HepG2 (cell line): ENCODE measurements at regions not wholly inside any gene's neighbourhood (a gene's known extent, or its start where the extent isn't known, plus 50 kb on each side); places are given as distances from the start of the nearest gene placed in this dataset.

Experiments
- KDM1A ChIP-seq: IDR thresholded peaks from 2 replicates; pipeline ENCODE4 v1.6.1; 2016; ENCODE audit warnings: missing compliant biosample characterization
- POLR2A ChIP-seq, 2 experiments: IDR thresholded peaks; 2 replicates each; pipeline ENCODE4 v1.6.1; 2011; ENCODE audit warnings: low read depth in 2 of 2, low read length in 2 of 2, mild to moderate bottlenecking in 1 of 2, moderate library complexity in 1 of 2; ENCODE audit not compliant: insufficient read depth in 1 of 2
- ZFP36 ChIP-seq: fragments of 150-350 bp; IDR thresholded peaks from 2 replicates; pipeline ENCODE4 v1.6.1; 2018; ENCODE audit warnings: borderline replicate concordance, low read length, low read depth; ENCODE audit not compliant: partially characterized antibody
- ZFX ChIP-seq: sonication (generic); formaldehyde crosslinking; IDR thresholded peaks from 2 replicates; pipeline ENCODE4 v1.4.0; 2020; ENCODE audit warnings: mild to moderate bottlenecking, low read depth, missing genetic modification reagents, moderate library complexity
- ZNF136 ChIP-seq: sonication (generic); formaldehyde crosslinking; IDR thresholded peaks from 2 replicates; pipeline ENCODE4 v1.8.1; 2022; ENCODE audit warnings: low read depth, mild to moderate bottlenecking, moderate library complexity, missing genetic modification reagents
- ZNF24 ChIP-seq: fragments of 450-650 bp; IDR thresholded peaks from 2 replicates; pipeline ENCODE4 v1.6.1; 2017; ENCODE audit warnings: antibody characterized with exemption, mild to moderate bottlenecking
- TF ChIP-seq, protein P1 (sequence below): sonication (generic); formaldehyde crosslinking; conservative IDR thresholded peaks from 2 replicates; pipeline ENCODE4 v1.4.0; 2020; ENCODE audit warnings: missing genetic modification reagents
- TF ChIP-seq, protein P2 (sequence below): IDR thresholded peaks from 2 replicates; pipeline ENCODE4 v1.6.1; 2016; ENCODE audit warnings: control low read depth

DNA sequence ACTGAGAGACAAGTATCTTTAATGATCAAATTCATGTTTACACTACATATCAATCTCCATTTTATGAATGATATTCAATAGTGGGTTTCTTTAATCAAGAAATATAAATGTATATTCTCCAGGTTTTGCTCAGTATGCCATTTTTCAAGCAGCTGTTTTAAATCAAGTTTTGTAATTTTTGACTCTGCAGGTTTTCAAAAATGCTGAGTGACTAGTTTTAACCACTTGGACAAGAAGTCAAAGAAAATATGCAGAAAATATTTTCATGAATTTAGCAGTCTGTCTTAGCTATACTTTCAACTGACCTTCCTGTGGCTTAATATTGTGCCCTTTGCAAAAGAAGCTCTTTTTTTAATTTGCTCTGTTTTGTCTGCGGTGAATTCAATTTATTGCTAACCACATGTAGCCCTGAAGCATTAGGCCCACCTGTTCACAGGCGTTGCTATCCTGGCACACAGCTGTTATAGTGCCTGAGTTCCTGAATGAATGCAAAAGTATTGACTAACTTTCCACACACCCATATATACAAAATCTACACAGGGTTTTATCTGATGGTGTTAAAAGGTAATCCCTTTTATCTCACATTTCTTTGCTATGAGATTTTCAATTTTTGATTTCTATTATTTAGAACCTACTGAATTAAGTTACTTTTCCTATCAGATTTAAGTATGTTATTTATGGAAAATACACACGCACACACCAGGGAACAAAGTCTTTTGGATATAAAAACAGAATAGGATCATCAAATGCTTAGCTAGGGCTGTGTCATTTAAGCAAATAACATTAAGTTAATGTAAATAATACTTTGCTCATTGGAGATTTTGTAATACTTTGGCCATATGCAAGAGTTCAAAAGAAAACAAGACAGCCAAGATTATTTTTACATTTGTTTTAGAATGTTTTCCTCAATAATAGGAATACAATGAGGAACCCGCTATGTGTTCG lies 1166.1 kb upstream of the GBE1 start:
- TF ChIP-seq ZFP36 (no peak), POLR2A (IDR thresholded peaks at IDR 0.05; ENCODE audit: insufficient read depth in 1 of 2, low read depth in 2 of 2, low read length in 2 of 2) (no peak), ZNF24 (no peak), ZNF136 (CRISPR knock-in tag) (no peak), KDM1A (CRISPR knock-in tag) (no peak), ZFX (CRISPR knock-in tag) (no peak)
- TF ChIP-seq, protein P1, sequence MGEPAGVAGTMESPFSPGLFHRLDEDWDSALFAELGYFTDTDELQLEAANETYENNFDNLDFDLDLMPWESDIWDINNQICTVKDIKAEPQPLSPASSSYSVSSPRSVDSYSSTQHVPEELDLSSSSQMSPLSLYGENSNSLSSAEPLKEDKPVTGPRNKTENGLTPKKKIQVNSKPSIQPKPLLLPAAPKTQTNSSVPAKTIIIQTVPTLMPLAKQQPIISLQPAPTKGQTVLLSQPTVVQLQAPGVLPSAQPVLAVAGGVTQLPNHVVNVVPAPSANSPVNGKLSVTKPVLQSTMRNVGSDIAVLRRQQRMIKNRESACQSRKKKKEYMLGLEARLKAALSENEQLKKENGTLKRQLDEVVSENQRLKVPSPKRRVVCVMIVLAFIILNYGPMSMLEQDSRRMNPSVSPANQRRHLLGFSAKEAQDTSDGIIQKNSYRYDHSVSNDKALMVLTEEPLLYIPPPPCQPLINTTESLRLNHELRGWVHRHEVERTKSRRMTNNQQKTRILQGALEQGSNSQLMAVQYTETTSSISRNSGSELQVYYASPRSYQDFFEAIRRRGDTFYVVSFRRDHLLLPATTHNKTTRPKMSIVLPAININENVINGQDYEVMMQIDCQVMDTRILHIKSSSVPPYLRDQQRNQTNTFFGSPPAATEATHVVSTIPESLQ (CRISPR knock-in tag), result no peak
- TF ChIP-seq, protein P2, sequence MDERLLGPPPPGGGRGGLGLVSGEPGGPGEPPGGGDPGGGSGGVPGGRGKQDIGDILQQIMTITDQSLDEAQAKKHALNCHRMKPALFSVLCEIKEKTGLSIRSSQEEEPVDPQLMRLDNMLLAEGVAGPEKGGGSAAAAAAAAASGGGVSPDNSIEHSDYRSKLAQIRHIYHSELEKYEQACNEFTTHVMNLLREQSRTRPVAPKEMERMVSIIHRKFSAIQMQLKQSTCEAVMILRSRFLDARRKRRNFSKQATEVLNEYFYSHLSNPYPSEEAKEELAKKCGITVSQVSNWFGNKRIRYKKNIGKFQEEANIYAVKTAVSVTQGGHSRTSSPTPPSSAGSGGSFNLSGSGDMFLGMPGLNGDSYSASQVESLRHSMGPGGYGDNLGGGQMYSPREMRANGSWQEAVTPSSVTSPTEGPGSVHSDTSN (CRISPR knock-in tag), result no peak
